ENCODE measurements at regions not wholly inside any gene's neighbourhood (a gene's known extent, or its start where the extent isn't known, plus 50 kb on each side); places are given as distances from the start of the nearest gene placed in this dataset.

DNA sequence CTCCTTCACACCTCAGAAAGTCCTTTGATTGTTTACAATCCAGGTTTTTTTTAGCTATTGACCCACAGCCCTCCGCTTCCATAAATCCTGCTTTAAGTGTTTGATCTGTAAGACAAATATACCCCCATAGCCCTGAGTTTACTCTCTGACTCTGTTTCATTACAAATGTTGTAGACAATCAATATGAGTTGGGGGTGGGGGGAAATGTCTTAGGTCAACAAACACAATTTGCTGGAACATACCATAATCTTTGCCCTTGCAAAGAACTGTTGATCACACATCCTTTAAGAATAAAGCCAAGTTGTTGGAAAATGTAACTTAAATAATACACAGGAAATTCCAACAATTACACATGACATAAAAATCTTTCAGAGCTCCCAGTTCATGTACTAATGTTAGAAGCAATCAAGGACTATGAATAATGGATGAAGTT lies 301.8 kb upstream of the SEMA6D start:
- no peak for TF ChIP-seq CTCF (IDR thresholded peaks at IDR 0.05; ENCODE audit: low read depth, low read length, missing input control)
- TF ChIP-seq HNF4G (IDR thresholded peaks at IDR 0.05) = no peak
- TF ChIP-seq EGR1 (IDR thresholded peaks at IDR 0.05; ENCODE audit: low read depth in 2 of 2) = no peak
- TF ChIP-seq YY1 (IDR thresholded peaks at IDR 0.05) = no peak
- no peak for TF ChIP-seq JUND (IDR thresholded peaks at IDR 0.05)
- TF ChIP-seq TAF1 (conservative IDR thresholded peaks at IDR 0.05) = no peak
- no peak for TF ChIP-seq GABPA (IDR thresholded peaks at IDR 0.05 in 1 of 2, conservative IDR thresholded peaks at IDR 0.05 in 1 of 2)
- no peak for TF ChIP-seq RAD21 (IDR thresholded peaks at IDR 0.05)
- TF ChIP-seq, protein P1, sequence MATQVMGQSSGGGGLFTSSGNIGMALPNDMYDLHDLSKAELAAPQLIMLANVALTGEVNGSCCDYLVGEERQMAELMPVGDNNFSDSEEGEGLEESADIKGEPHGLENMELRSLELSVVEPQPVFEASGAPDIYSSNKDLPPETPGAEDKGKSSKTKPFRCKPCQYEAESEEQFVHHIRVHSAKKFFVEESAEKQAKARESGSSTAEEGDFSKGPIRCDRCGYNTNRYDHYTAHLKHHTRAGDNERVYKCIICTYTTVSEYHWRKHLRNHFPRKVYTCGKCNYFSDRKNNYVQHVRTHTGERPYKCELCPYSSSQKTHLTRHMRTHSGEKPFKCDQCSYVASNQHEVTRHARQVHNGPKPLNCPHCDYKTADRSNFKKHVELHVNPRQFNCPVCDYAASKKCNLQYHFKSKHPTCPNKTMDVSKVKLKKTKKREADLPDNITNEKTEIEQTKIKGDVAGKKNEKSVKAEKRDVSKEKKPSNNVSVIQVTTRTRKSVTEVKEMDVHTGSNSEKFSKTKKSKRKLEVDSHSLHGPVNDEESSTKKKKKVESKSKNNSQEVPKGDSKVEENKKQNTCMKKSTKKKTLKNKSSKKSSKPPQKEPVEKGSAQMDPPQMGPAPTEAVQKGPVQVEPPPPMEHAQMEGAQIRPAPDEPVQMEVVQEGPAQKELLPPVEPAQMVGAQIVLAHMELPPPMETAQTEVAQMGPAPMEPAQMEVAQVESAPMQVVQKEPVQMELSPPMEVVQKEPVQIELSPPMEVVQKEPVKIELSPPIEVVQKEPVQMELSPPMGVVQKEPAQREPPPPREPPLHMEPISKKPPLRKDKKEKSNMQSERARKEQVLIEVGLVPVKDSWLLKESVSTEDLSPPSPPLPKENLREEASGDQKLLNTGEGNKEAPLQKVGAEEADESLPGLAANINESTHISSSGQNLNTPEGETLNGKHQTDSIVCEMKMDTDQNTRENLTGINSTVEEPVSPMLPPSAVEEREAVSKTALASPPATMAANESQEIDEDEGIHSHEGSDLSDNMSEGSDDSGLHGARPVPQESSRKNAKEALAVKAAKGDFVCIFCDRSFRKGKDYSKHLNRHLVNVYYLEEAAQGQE (IDR thresholded peaks at IDR 0.05) = no peak
